SK-N-MC (cell line): ENCODE measurements at regions not wholly inside any gene's neighbourhood (a gene's known extent, or its start where the extent isn't known, plus 50 kb on each side); places are given as distances from the start of the nearest gene placed in this dataset.

Experiments used
- EZH2 ChIP-seq: fragments of 200-600 bp; sonication (generic); IDR thresholded peaks from one replicate; pipeline ENCODE4 v1.6.1; 2017; ENCODE audit warnings: antibody characterized with exemption
- FOXP2 ChIP-seq: optimal IDR thresholded peaks from 2 replicates; pipeline ENCODE3; 2011; ENCODE audit warnings: mild to moderate bottlenecking, moderate library complexity; ENCODE audit not compliant: insufficient read depth; ENCODE audit errors: extremely low read length, control extremely low read depth
- POLR2AphosphoS5 ChIP-seq: IDR thresholded peaks from 2 replicates; pipeline ENCODE4 v1.6.1; 2012; ENCODE audit warnings: mild to moderate bottlenecking, low read depth, low read length, borderline replicate concordance

- TF ChIP-seq EZH2 (no peak), POLR2AphosphoS5 (no peak), FOXP2 (no peak)
Observed at GRCh38 chr2:111219285-111219684, 98.6 kb downstream of the BCL2L11 start.
